ENCODE measurements at regions not wholly inside any gene's neighbourhood (a gene's known extent, or its start where the extent isn't known, plus 50 kb on each side); places are given as distances from the start of the nearest gene placed in this dataset.

- Histone ChIP-seq H2AK5ac (ENCODE audit: insufficient read length, low read length) (no peak overlapping the region), H4K5ac (ENCODE audit: insufficient read length, low read depth, low read length) (no peak overlapping the region), H2BK120ac (ENCODE audit: low read depth, low read length, poor library complexity, severe bottlenecking) (no peak overlapping the region), H4K20me1 (ENCODE audit: control insufficient read depth, insufficient read depth, insufficient read length) (no peaks in the 10 kb centered on the region), H3K23me2 (ENCODE audit: insufficient read length, low read depth, low read length, poor library complexity, severe bottlenecking) (no peaks in the 10 kb centered on the region), H3K4me1 (ENCODE audit: insufficient read depth, low read length) (no peaks in the 10 kb centered on the region), H2BK15ac (ENCODE audit: low read depth, low read length) (no peak overlapping the region), H4K8ac (replicated peaks; ENCODE audit: insufficient read length, low read depth, low read length) (no peak overlapping the region), H2BK5ac (ENCODE audit: insufficient read length, low read length) (no peak overlapping the region), H2BK12ac (ENCODE audit: insufficient read length, low read depth, low read length) (no peak overlapping the region), H3K79me1 (ENCODE audit: insufficient read depth, low read depth, low read length, poor library complexity, severe bottlenecking) (no peaks in the 10 kb centered on the region), H2AFZ (ENCODE audit: low read length) (no peak overlapping the region), H3K14ac (ENCODE audit: insufficient read depth, low read length) (no peak overlapping the region), H3K79me2 (ENCODE audit: insufficient read depth, low read length) (no peaks in the 10 kb centered on the region), H3K18ac (ENCODE audit: insufficient read length, low read depth, low read length) (no peak overlapping the region), H3K4me2 (ENCODE audit: insufficient read depth, insufficient read length, low read length) (no peak overlapping the region), H3K27ac (ENCODE audit: insufficient read length, low read depth, low read length) (no peak overlapping the region), H3K23ac (ENCODE audit: insufficient read length, low read depth, low read length) (no peak overlapping the region), H3K56ac (ENCODE audit: insufficient read length, low read depth, low read length) (no peak overlapping the region), H3T11ph (ENCODE audit: low read length) (no peak overlapping the region), H3K9me3 (ENCODE audit: control insufficient read depth, low read depth, low read length) (no peaks in the 10 kb centered on the region), H3K4ac (ENCODE audit: low read depth, low read length) (no peak overlapping the region), H4K91ac (ENCODE audit: insufficient read length, low read depth, low read length) (no peak overlapping the region), H2BK20ac (ENCODE audit: low read depth, low read length, poor library complexity, severe bottlenecking) (no peak overlapping the region), H3K9ac (ENCODE audit: extremely low read depth, insufficient read length, low read length) (no peak overlapping the region), H3K27me3 (ENCODE audit: insufficient read depth, low read length) (no peaks in the 10 kb centered on the region)
- no CpG with 5 or more reads among the region's 2 CpGs for WGBS (ENCODE audit: extremely low coverage, insufficient read length, low lambda C conversion rate)
- Mint-ChIP-seq H3K4me1 (no peaks in the 10 kb centered on the region), H3K36me3 (ENCODE audit: insufficient read depth in 1 of 3, low read depth in 3 of 3) (no peaks in the 10 kb centered on the region), H3K9me3 (no peaks in the 10 kb centered on the region), H3K27ac (no peak overlapping the region), H3K27me3 (ENCODE audit: low read depth) (no peaks in the 10 kb centered on the region), H3K4me3 (no peak overlapping the region)
- peak; percentile 75 for TF ChIP-seq CTCF (conservative IDR thresholded peaks at IDR 0.05)
- DNase-seq, result no peak
Measured at GRCh38 chr5:99104538-99105132, 175.8 kb upstream of the CHD1 start.
